GM21515 (cell line): ENCODE measurements at regions not wholly inside any gene's neighbourhood (a gene's known extent, or its start where the extent isn't known, plus 50 kb on each side); places are given as distances from the start of the nearest gene placed in this dataset.
"Not testable (repeated sequence)": the region's sequence is repeated elsewhere in the genome, so short reads cannot be mapped to it uniquely, and the experiment has no call there.

Experiments
- ATAC-seq: cut with Tn5 transposase; IDR thresholded peaks from one replicate; pipeline ENCODE4 v1.9.1; 2021; ENCODE audit not compliant: unreplicated experiment

DNA sequence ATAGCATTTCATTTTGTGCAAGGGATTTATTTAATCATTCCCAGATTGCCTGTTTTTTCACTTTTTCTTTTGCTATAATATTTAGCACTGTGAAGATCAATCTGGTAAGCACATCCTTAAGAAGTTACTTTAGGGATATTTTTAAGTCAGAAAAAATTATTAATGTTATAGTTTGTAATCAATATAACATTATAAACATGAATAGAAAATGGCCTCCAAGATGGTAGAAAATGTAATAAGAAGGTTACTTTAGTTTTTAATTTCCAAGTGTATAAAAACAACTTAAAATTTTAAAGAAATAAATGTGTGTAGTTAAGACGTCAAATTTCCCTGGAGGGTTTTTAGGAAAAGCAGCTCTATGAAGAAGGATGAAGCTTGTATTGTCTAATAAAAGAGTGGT, 81.9 kb upstream of the SERPINE2 start:
- no peak for ATAC-seq

DNA sequence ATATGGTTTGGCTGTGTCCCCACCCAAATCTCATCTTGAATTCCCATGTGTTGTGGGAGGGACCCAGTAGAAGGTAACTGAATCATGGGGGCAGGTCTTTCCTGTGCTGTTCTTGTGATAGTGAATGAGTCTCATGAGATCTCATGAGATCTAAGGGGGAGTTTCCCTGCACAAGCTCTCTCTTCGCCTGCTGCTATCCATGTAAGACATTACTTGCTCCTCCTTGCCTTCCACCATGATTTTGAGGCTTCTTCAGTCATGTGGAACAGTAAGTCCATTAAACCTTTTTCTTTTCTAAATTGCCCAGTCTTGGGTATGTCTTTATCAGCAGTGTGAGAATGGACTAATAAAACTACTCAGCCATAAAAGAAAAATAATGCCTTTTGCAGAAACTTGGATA, 80.8 kb upstream of the SERPINE2 start:
- ATAC-seq: not testable (repeated sequence)

- no peak for ATAC-seq
These were observed 75.3 kb upstream of the SERPINE2 start for GRCh38 chr2:224114428-224114827.

- not testable (repeated sequence) for ATAC-seq
These were observed 74.8 kb upstream of the SERPINE2 start for GRCh38 chr2:224113930-224114329.

DNA sequence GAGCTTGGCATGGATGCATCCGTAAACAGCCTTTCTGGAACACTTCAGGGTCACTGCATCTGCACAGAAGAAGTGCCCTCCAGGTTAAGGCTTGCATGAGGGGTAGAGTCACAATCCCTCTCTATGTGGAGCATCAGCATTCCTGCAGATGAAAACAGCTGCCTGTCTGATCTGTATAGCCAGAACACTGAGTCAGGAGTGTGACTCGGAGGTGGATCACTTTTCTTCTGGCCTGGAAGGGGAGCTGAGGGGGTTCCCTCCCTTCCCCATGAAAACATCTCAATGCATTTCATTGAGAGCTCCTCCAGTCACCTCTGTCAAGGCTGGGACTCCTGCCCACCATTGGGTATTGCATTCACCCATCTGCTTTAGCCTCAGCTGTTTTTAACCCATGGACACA, 72.5 kb upstream of the SERPINE2 start:
- no peak for ATAC-seq

DNA sequence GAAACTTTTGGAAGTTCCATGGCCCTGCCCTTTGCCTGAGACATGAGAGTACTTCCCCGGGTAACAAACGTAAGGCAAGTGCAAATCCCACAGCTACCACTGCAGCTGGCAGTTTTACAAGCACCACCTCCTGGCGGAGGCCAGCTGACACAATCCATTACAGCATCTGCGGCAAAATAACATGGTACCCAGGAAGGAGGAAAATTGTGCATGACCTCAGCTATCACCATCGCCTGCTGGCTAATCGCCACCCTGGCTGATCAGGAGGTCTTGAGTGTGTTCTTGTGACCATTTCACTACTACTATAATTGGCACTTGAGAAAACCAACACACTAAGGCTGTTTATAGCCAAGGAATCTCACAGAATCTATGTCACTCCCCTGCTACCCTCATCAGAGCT, 71.7 kb upstream of the SERPINE2 start:
- ATAC-seq: no peak

- ATAC-seq: no peak
These were observed 70.7 kb upstream of the SERPINE2 start for GRCh38 chr2:224109751-224110150.

DNA sequence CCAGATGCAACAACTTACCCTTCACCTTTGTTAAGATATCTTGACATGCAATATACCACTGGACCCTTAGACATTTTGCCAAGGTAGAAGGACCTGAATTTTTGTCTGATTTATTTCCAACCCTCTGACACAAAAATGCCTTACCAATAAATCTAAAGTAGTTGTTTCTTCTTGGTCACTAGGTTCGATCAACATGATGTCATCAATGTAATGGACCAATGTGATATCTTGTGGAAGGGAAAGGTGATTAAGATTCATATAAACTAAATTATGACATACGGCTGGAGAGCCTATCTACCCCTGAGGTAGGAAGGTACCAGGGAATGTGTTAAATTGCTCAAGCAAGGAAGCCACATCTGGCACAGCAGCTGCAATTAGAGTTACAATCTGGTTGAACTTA, 67.7 kb upstream of the SERPINE2 start:
- no peak for ATAC-seq

- ATAC-seq: no peak
These were observed 65.7 kb upstream of the SERPINE2 start for GRCh38 chr2:224104668-224105386.

DNA sequence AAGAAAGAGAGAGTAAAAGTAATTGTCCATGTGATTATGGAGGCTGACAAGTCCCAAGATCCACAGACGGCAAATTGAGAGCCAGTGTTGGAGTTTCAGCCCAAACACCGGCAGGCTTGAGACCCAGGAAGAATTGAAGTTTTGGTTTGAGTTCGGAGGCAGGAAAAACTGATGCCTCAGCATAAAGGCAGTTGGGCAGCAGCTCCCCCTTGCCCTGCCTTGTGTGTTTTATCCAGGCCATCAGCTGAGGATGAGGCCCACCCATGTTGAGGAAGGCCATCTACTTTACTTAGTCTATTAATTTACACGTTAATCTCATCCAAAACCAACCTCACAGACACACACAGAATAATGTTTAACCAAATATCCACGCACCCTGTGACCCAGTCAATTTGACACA, 64.6 kb upstream of the SERPINE2 start:
- no peak for ATAC-seq

GRCh38 chr2:224102991-224103390, 63.9 kb upstream of the SERPINE2 start:
- ATAC-seq: no peak

GRCh38 chr2:224101820-224102630, 62.9 kb upstream of the SERPINE2 start:
- no peak for ATAC-seq

DNA sequence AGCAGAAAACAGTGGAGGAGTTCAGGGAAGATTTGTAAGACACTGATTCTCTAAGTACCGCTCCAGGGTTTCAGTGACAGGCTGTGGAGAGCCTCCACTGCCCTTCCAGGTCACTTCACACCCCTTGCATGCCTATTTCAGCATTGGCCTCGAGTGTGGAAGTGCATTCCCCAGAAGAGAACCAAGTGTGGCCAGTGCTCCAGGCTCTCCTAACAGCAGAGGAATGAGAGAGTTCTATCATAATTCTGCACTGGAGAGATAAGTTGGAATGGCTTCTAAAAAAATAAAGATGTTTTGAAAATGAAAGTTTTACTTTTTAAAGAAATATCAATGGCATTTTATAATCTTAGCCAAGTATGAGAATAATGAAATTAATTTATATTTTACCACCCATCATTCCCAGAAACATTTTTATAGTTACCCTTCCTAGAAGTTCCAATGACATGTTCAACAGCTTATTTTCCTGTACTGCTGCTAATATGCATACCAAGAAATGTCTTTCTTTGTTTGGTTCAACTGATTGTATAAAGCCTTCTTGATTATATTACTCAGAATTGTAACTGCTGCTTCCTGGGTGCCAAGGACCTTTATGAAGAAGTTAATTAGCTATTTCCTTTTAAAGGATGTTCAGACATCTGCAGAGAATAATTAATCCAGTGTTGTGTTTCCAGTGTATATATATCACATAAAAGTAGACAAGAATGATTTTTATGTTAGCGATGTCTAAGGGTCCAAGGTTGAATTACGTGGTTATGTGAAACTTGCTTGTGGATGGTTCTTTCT, 61.0 kb upstream of the SERPINE2 start:
- ATAC-seq: no peak

GRCh38 chr2:224098481-224099230, 59.6 kb upstream of the SERPINE2 start:
- ATAC-seq: no peak

GRCh38 chr2:224094413-224094812, 55.3 kb upstream of the SERPINE2 start:
- no peak for ATAC-seq

- not testable (repeated sequence) for ATAC-seq
These were observed 52.6 kb upstream of the SERPINE2 start for GRCh38 chr2:224091671-224092070.

- ATAC-seq: not testable (repeated sequence)
These were observed 50.5 kb upstream of the SERPINE2 start for GRCh38 chr2:224089606-224090005.
